ENCODE measurements at regions not wholly inside any gene's neighbourhood (a gene's known extent, or its start where the extent isn't known, plus 50 kb on each side); places are given as distances from the start of the nearest gene placed in this dataset.

DNA sequence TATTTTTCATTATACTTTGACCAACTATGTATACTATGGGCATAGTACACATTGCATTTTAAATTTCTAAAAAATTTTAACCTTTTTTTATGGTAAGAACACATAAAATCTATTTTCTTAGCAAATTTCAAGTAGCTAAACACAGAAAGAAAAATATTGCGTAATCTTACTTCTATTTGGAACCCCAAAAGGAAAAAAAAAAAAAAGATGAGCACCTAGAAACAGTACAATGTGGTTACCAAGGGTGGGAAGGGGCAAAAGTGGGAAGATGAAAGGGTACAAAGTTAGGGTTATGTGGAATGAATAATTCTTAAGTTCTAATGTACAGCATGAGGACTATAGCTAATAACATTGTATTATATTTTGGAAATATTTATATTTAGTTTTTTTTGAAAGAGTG is 205.0 kb upstream of the EPHA4 start:
- Histone ChIP-seq H3K4me1 (no peaks in the 10 kb centered on the region), H3K4me3 (no peak overlapping the region), H3K36me3 (no peaks in the 10 kb centered on the region), H3K27ac (no peak overlapping the region), H3K27me3 (no peaks in the 10 kb centered on the region), H3K9me3 (no peaks in the 10 kb centered on the region)
- intact Hi-C loops (cut with DNase I; ENCODE audit: low total_unique reads), result no loop called here
- no peak for DNase-seq
- TF ChIP-seq POLR2A (IDR thresholded peaks at IDR 0.05) (no peak), CTCF (IDR thresholded peaks at IDR 0.05) (no peak)

- no peaks in the 10 kb centered on the region for H3K36me3 ChIP-seq
- no peaks in the 10 kb centered on the region for H3K27me3 ChIP-seq
- DNase-seq, result no peak
- H3K27ac ChIP-seq, result no peak overlapping the region
- H3K9me3 ChIP-seq, result no peaks in the 10 kb centered on the region
- TF ChIP-seq POLR2A (IDR thresholded peaks at IDR 0.05) (no peak), CTCF (IDR thresholded peaks at IDR 0.05) (no peak)
- intact Hi-C loops (cut with DNase I; ENCODE audit: low total_unique reads), result no loop called here
- H3K4me1 ChIP-seq, result no peaks in the 10 kb centered on the region
- no peak overlapping the region for H3K4me3 ChIP-seq
These were observed 203.0 kb upstream of the EPHA4 start for GRCh38 chr2:221775096-221775495.

GRCh38 chr2:221774136-221774535 is 202.0 kb upstream of the EPHA4 start:
- no peaks in the 10 kb centered on the region for H3K4me1 ChIP-seq
- H3K36me3 ChIP-seq, result no peaks in the 10 kb centered on the region
- DNase-seq, result no peak
- no peaks in the 10 kb centered on the region for H3K9me3 ChIP-seq
- no peaks in the 10 kb centered on the region for H3K27me3 ChIP-seq
- intact Hi-C loops (cut with DNase I; ENCODE audit: low total_unique reads), result no loop called here
- H3K4me3 ChIP-seq, result no peak overlapping the region
- no peak overlapping the region for H3K27ac ChIP-seq
- no peak for TF ChIP-seq POLR2A (IDR thresholded peaks at IDR 0.05)
- TF ChIP-seq CTCF (IDR thresholded peaks at IDR 0.05), result no peak

GRCh38 chr2:221771297-221771696 is 199.2 kb upstream of the EPHA4 start:
- Histone ChIP-seq H3K27ac (no peak overlapping the region), H3K36me3 (no peaks in the 10 kb centered on the region), H3K4me3 (no peak overlapping the region), H3K27me3 (no peaks in the 10 kb centered on the region), H3K9me3 (no peaks in the 10 kb centered on the region), H3K4me1 (no peaks in the 10 kb centered on the region)
- DNase-seq, result no peak
- TF ChIP-seq CTCF (IDR thresholded peaks at IDR 0.05), result no peak
- TF ChIP-seq POLR2A (IDR thresholded peaks at IDR 0.05), result no peak
- intact Hi-C loops (cut with DNase I; ENCODE audit: low total_unique reads), result no loop called here

DNA sequence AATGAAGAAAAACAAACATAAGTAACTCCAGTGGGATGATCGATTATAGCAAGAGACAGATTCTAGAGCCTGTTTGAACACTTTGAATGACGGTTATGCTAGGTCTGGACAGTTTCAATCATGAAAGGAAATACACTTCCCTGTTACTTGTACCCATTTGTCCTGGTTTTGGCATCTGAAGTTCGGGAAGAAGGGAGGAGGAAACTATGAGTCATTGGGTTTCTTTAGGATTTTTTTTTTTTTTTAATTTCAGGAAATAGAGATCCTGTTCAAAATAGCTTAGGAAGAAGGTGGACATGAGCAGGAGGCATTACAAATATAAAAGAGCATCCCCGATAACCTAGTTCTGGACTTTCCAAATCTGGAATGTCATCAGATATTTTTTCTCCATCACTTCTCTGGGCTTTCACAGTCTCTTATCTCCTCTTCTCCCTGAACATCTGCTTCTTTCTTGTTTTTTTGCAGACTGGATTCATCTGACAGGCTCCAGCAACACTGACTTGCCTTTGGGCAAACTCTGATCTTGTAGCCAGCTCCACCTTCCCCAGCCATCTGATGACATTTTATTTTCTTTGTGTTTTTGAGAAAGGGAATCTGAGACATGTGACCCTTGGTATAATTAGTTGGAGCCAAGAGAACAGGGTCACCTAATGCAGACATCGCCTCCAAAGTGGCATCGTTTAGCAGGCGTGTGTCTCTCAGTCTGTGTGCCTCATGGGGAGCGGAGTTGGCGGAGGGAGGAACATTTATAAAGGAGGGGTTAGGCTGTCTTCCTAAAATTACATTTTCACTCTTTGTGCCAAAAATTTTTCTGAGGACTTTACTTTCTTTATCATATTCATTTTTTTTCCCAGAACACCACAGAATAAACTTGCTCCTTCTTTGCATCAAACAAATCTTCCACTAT is 195.3 kb upstream of the EPHA4 start:
- Histone ChIP-seq H3K4me3 (no peak overlapping the region), H3K27ac (no peak overlapping the region), H3K36me3 (no peaks in the 10 kb centered on the region), H3K4me1 (no peaks in the 10 kb centered on the region), H3K9me3 (no peaks in the 10 kb centered on the region), H3K27me3 (no peaks in the 10 kb centered on the region)
- DNase-seq, result no peak
- TF ChIP-seq CTCF (IDR thresholded peaks at IDR 0.05), result no peak
- intact Hi-C loops (cut with DNase I; ENCODE audit: low total_unique reads), result no loop called here

Data from uterus (tissue), 3 donors.